Right lung (tissue), 2 donors: ENCODE measurements at regions not wholly inside any gene's neighbourhood (a gene's known extent, or its start where the extent isn't known, plus 50 kb on each side); places are given as distances from the start of the nearest gene placed in this dataset.

Source experiments
- DNase-seq, 2 donors: peaks; one replicate each; pipeline ENCODE4 v3.0.0-alpha.2; 2013

GRCh38 chr18:60145776-60146175, 226.8 kb downstream of the MC4R start:
- DNase-seq = no peak

DNA sequence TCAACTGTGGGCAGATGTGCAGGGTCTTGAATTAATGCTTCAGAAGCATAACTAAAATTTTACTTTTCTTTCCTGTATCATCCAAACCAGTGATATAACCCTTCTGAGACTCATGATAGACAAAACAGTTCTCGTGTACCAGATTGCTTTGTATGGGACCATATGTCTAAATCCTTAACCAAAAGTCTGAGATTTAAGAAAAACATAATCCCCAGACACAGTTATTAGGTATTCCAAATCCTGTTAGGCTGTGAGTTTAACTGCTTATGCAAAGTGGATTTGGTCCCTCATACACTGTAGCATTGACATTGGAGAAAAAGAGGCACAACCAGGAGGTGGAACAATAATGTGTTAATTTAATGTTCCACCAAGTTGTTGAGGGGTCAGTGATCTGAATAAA, 235.0 kb downstream of the PMAIP1 start:
- no peak for DNase-seq

GRCh38 chr18:60130284-60130683, 230.5 kb downstream of the PMAIP1 start:
- no peak for DNase-seq

DNA sequence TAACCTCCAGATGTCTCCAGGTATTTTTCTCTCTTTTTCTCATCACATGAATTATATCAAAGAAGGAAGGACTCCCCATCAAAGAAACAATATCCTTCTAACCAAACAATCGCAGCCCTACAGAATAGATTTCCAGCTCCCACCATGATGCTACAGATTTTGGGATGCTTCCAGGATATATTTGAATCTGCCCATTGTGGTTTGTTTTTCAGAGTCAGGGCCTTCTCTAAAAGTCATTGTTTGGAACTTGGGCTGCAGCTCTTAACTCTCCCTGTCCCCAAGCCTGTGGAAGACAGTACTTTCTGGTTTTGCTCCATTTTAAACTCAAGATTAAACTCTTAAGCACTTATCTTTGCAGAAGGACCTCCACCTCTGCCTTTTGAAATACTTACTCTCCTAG, 223.2 kb downstream of the PMAIP1 start:
- no peak for DNase-seq

GRCh38 chr18:60122339-60122738, 222.5 kb downstream of the PMAIP1 start:
- no peak for DNase-seq

DNA sequence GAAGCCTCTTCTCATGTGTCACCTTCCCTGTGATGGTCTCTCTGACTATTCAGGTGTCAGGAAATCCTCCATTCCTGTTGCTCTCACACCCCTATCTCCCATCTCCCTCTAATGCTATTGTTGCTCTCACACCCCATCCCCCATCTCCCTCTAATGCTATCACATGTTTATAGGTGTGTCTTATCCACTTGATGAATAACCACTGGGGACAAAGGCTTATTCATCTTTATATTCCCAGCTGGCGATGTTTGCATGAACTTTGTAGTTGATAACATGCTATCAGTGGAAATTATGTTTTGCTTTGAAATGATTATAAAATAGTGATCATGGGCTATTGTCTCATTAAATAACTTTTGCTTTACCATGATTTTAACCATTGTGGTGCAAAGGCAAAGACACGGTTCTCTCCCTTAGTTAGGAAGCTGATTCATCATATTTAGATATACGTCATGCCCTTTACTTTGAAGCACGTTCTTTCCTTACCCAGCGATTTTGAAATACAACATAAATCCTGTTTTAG, 220.5 kb downstream of the PMAIP1 start:
- no peak for DNase-seq

GRCh38 chr18:60117321-60117720, 217.5 kb downstream of the PMAIP1 start:
- DNase-seq = no peak

GRCh38 chr18:60113396-60113795, 213.6 kb downstream of the PMAIP1 start:
- DNase-seq = no peak

DNA sequence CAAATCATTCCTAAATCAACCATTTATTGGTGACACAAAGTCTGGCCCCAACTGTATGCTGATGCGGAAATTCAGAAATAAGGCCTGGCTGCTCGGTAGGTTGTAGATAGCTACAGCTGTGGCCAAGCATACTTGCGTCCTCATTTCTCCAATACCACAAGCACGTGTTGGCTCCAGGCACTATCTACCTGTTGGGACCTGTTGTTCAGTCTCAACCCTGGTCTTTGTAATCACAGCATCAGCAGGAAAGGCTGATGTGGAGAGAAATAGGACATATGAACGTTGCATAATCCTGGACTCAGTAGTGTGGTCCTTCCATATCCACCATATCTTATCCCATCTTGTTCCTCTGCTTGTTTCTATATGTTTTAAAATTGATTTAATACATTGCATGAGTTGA, 212.6 kb downstream of the PMAIP1 start:
- DNase-seq = no peak

GRCh38 chr18:60111525-60111924, 211.7 kb downstream of the PMAIP1 start:
- no peak for DNase-seq

- peak; percentile 69 to 74 for DNase-seq
Measured at GRCh38 chr18:60110836-60111235, 211.0 kb downstream of the PMAIP1 start.

GRCh38 chr18:60100778-60101177, 201.0 kb downstream of the PMAIP1 start:
- DNase-seq = no peak

DNA sequence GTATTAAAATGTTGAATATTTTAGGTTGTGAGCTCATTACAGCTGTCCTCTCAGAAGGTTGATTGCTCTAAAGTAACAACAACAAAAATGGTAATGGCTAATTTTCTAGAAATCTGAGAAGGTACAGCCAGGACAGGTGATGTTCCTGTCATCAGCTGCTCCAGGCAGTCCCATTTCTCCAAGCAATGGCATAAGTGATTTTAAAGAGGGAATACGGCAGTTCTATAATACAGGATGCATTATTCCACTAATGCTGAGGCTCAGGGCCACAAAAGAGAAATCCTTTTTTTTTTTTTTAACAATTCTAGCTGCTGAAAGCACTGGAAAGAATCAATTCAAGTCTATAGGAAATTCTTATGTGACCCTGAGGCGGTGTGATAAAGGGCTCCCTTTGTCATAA, 199.9 kb downstream of the PMAIP1 start:
- DNase-seq = no peak

DNA sequence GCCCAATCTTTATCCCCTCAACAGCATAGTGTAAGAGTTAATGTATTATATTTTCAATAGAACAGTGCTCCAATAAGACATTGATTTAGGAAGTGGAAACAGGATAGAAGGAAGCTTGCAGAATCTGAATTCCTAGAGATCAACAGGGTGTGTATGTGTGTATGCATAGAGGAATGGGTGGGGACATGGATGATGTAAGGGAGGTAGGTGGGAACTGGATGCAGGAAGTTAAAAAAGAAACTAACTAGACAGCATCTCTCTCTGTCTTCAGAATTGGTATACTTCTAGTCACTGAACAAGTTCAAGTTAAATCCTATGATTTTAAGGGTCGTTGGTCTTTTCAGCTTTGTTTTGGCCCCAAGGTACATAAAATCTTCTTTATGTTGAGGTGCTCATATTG, 196.6 kb downstream of the PMAIP1 start:
- DNase-seq = no peak

- no peak for DNase-seq
Measured at GRCh38 chr18:60092073-60092472, 192.3 kb downstream of the PMAIP1 start.

- no peak for DNase-seq
Measured at GRCh38 chr18:60090170-60090569, 190.4 kb downstream of the PMAIP1 start.

- no peak for DNase-seq
Measured at GRCh38 chr18:60082790-60083189, 183.0 kb downstream of the PMAIP1 start.

DNA sequence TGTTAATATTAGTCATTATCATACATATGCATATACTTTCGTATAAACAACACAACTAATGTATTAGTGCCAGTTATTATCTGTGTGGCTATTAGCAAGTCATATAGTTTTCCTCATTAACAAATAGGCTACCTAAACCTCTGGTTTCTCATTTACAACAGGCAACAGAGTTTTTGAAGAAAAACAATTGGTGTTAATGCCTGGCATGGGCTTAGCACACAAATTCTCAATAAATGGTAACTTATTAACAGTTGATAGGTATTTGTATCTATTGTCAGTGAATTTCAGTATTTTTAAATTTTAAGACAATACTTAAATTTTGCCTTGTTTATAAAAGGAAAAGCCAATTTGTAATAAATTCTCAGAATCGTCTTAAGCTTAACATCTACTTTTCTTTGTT, 182.5 kb downstream of the PMAIP1 start:
- DNase-seq = no peak

DNA sequence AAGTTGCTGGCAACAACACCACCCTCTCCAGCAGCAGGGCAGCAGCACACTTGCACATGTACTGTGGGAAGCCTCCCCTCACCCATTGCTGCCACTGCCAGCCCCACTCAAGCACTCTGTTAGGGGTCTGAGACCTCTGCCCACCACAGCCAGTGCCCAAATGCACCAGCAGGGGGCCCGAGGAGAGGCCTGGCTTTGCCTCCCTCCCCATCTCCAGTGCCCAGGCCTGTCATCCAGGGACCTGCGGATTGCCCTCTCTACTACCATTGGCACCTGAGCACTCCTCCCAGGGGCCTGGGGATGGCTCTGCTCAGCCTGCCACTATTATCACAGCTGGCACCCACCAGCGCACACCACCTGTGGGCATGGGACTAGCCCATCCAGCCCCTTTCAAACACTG, 175.7 kb downstream of the PMAIP1 start:
- DNase-seq = no peak

GRCh38 chr18:60070631-60071030, 170.8 kb downstream of the PMAIP1 start:
- no peak for DNase-seq

GRCh38 chr18:60069145-60069544, 169.3 kb downstream of the PMAIP1 start:
- no peak for DNase-seq

GRCh38 chr18:60067426-60068210, 167.8 kb downstream of the PMAIP1 start:
- no peak for DNase-seq

GRCh38 chr18:60066219-60066975, 166.6 kb downstream of the PMAIP1 start:
- DNase-seq = peak in 1 of 2 donors; percentile 14
